Prostate gland (tissue), 2 donors: ENCODE measurements at regions not wholly inside any gene's neighbourhood (a gene's known extent, or its start where the extent isn't known, plus 50 kb on each side); places are given as distances from the start of the nearest gene placed in this dataset.

Experiments
- DNase-seq: peaks from one replicate; pipeline ENCODE4 v3.0.0-alpha.2; 2019; ENCODE audit warnings: low spot score
- H3K27ac ChIP-seq, 2 donors: fragments of 200-600 bp; sonication (generic); 2 replicates each; pipeline ENCODE4 v1.5.1; 2017 to 2019
- H3K27me3 ChIP-seq: fragments of 200-600 bp; sonication (generic); replicated peaks from 2 replicates; pipeline ENCODE4 v1.5.1; 2019; ENCODE audit not compliant: insufficient read depth
- H3K36me3 ChIP-seq, 2 donors: fragments of 200-600 bp; sonication (generic); 1 replicate in 1 of 2; 2 replicates in 1 of 2; pipeline versions ENCODE4 v1.5.1 to v1.8.1; 2017 to 2019
- H3K4me1 ChIP-seq: fragments of 200-600 bp; sonication (generic); replicated peaks from 2 replicates; pipeline ENCODE4 v1.5.1; 2019
- H3K4me3 ChIP-seq, 2 donors: fragments of 200-600 bp; sonication (generic); 2 replicates each; pipeline ENCODE4 v1.5.1; 2017 to 2019
- H3K9me3 ChIP-seq: fragments of 200-600 bp; sonication (generic); 2 replicates; pipeline ENCODE4 v1.5.1; 2017
- CTCF ChIP-seq, 4 experiments: fragments of 200-600 bp in 2 of 4; fragments of 450-650 bp in 2 of 4; sonication (generic) in 2 of 4; IDR thresholded peaks; 1 replicate in 3 of 4; 2 replicates in 1 of 4; pipeline ENCODE4 v1.5.1; 2016 to 2019; ENCODE audit warnings: antibody characterized with exemption in 4 of 4, mild to moderate bottlenecking in 2 of 4, moderate library complexity in 2 of 4
- POLR2A ChIP-seq: fragments of 450-650 bp; IDR thresholded peaks from one replicate; pipeline ENCODE4 v1.6.1; 2016; ENCODE audit warnings: antibody characterized with exemption, mild to moderate bottlenecking
- POLR2AphosphoS5 ChIP-seq: sonication (generic); formaldehyde crosslinking; IDR thresholded peaks from one replicate; pipeline ENCODE4 v1.6.1; 2017; ENCODE audit warnings: antibody characterized with exemption
- WGBS: methylation state at CpG from one replicate; pipeline ENCODE4 v1.1.5; 2018; 5-methylcytosine and 5-hydroxymethylcytosine counted together
- intact Hi-C: fragments of 100-400 bp; cut with DNase I; formaldehyde crosslinking; loops from one replicate; pipeline ENCODE4 v1.14.2; 2022

- Histone ChIP-seq H3K4me3 (no peak overlapping the region), H3K4me1 (no peaks in the 10 kb centered on the region), H3K27me3 (no peaks in the 10 kb centered on the region), H3K27ac (no peak overlapping the region), H3K36me3 (no peaks in the 10 kb centered on the region), H3K9me3 (no peaks in the 10 kb centered on the region)
- no peak for DNase-seq
- intact Hi-C loops, result no loop called here
- WGBS, result 70% methylated on average over 3 of the region's 3 CpGs
- TF ChIP-seq CTCF (IDR thresholded peaks at IDR 0.05) (no peak), POLR2AphosphoS5 (no peak), POLR2A (no peak)
These were observed 600.8 kb upstream of the ZNF385D start for GRCh38 chr3:22351806-22352205.

- Histone ChIP-seq H3K36me3 (no peaks in the 10 kb centered on the region), H3K27ac (no peak overlapping the region), H3K4me1 (no peaks in the 10 kb centered on the region), H3K9me3 (no peaks in the 10 kb centered on the region), H3K27me3 (no peaks in the 10 kb centered on the region), H3K4me3 (no peak overlapping the region)
- intact Hi-C loops, result no loop called here
- TF ChIP-seq POLR2AphosphoS5 (no peak), CTCF (IDR thresholded peaks at IDR 0.05) (no peak), POLR2A (no peak)
- WGBS, result 59% methylated on average over 1 of the region's 1 CpG
- DNase-seq, result no peak
These were observed 602.1 kb upstream of the ZNF385D start for GRCh38 chr3:22353126-22353525.

DNA sequence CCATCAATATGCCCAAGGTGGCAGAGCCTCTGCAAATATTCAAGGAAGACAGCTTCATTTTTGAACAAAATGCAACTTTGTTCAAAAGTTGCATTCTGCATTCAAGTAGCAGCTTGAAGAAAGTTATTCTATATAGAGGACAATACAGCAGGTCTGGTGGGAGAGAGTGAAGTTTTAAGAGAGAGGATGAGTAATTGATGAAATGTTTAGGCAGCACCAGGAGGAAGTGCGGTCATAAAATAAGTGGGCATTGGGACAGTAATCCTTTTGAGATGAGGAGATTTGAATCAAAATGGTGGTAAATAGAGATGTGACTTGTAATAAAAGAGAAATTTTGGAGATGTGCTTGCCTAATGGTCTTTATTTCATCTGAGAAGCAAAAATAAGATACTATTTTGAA lies 607.3 kb upstream of the ZNF385D start:
- TF ChIP-seq POLR2A (no peak), POLR2AphosphoS5 (no peak), CTCF (IDR thresholded peaks at IDR 0.05) (no peak)
- Histone ChIP-seq H3K36me3 (no peaks in the 10 kb centered on the region), H3K27me3 (no peaks in the 10 kb centered on the region), H3K9me3 (no peaks in the 10 kb centered on the region), H3K4me3 (no peak overlapping the region), H3K4me1 (no peaks in the 10 kb centered on the region), H3K27ac (no peak overlapping the region)
- 80% methylated on average over 1 of the region's 1 CpG for WGBS
- no peak for DNase-seq
- intact Hi-C loops, result no loop called here

DNA sequence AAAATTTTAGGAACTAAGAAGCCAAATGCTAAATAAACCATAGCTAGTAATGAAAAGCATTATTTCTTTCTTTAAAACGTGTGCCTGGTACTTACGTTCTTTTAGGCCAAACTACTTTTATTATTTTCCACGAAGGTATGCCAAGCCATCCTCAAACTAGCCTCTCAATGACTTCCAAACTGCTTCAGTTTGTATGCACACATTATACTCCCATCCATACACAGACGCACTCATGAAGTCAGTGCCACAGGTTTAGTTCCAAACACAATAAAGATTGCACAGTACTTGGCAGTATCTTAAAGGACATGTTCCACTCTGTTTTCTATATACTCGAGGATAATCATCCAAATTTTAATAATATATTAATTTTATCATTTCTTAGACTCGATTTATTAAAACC lies 609.2 kb upstream of the ZNF385D start:
- TF ChIP-seq POLR2AphosphoS5 (no peak), CTCF (IDR thresholded peaks at IDR 0.05) (no peak), POLR2A (no peak)
- H3K4me3 ChIP-seq, result no peak overlapping the region
- H3K36me3 ChIP-seq, result no peaks in the 10 kb centered on the region
- no peaks in the 10 kb centered on the region for H3K27me3 ChIP-seq
- H3K9me3 ChIP-seq, result no peaks in the 10 kb centered on the region
- WGBS, result 76% methylated on average over 6 of the region's 6 CpGs
- no peaks in the 10 kb centered on the region for H3K4me1 ChIP-seq
- DNase-seq, result no peak
- H3K27ac ChIP-seq, result no peak overlapping the region
- intact Hi-C loops, result no loop called here

DNA sequence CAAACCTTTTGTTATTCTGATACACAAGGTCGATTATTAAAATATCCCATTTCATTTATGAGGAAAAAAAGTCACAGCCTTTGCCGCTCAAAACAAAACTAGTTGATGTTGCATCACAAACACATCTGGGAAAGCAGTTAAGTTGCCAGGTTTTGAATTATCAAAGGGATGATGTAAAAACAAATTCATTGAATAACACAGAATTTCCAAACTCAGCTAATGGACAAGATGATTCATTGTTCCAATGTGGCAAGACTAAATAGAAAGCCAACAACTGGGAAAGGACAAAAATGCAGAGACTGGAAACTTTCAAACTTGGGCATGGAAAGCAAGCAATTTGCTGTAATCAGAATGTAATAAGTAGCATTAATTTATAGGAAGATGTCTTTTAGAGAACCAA lies 610.0 kb upstream of the ZNF385D start:
- Histone ChIP-seq H3K4me1 (no peaks in the 10 kb centered on the region), H3K9me3 (no peaks in the 10 kb centered on the region), H3K36me3 (no peaks in the 10 kb centered on the region), H3K27ac (no peak overlapping the region), H3K4me3 (no peak overlapping the region), H3K27me3 (no peaks in the 10 kb centered on the region)
- no peak for TF ChIP-seq POLR2AphosphoS5
- no peak for TF ChIP-seq POLR2A
- TF ChIP-seq CTCF (IDR thresholded peaks at IDR 0.05), result no peak
- no peak for DNase-seq
- 84% methylated on average over 2 of the region's 2 CpGs for WGBS
- intact Hi-C loops, result no loop called here
